Adrenal gland (tissue), 5 donors: ENCODE measurements at regions not wholly inside any gene's neighbourhood (a gene's known extent, or its start where the extent isn't known, plus 50 kb on each side); places are given as distances from the start of the nearest gene placed in this dataset.

ENCODE experiments used
- POLR2A ChIP-seq, 2 donors: fragments of 450-650 bp; IDR thresholded peaks; one replicate each; pipeline ENCODE4 v1.6.1; 2017; ENCODE audit warnings: antibody characterized with exemption in 2 of 2, mild to moderate bottlenecking in 2 of 2, moderate library complexity in 1 of 2
- TF ChIP-seq, protein P1 (sequence below), 6 experiments: fragments of 450-650 bp in 4 of 6; fragments of 200-600 bp in 2 of 6; sonication (generic) in 1 of 6; IDR thresholded peaks; 1 replicate in 5 of 6; 2 replicates in 1 of 6; pipeline versions ENCODE4 v1.5.1 to v1.8.0; 2016 to 2021; ENCODE audit warnings: antibody characterized with exemption in 6 of 6, mild to moderate bottlenecking in 2 of 6, moderate library complexity in 1 of 6
- donor health status: DM: no; HTN: no; CAD: no.

DNA sequence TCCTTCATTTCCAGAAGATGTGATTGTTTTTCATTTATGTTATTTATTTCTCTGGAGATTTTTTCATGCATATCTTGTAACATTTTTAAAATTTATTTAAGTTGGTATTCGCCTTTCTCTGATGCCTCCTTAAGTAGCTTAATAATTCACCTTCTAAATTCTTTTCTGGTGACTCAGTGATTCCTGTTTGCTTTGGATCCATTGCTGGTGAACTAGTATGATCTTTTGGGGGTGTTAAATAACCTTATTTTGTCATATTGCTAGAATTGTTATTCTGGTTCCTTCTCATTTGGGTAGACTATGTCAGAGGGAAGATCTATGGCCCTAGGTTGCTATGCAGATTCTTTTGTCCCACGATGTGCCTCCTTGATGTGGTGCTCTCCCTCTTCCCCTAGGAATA, 1347.2 kb upstream of the B3GALT2 start:
- TF ChIP-seq, protein P1, sequence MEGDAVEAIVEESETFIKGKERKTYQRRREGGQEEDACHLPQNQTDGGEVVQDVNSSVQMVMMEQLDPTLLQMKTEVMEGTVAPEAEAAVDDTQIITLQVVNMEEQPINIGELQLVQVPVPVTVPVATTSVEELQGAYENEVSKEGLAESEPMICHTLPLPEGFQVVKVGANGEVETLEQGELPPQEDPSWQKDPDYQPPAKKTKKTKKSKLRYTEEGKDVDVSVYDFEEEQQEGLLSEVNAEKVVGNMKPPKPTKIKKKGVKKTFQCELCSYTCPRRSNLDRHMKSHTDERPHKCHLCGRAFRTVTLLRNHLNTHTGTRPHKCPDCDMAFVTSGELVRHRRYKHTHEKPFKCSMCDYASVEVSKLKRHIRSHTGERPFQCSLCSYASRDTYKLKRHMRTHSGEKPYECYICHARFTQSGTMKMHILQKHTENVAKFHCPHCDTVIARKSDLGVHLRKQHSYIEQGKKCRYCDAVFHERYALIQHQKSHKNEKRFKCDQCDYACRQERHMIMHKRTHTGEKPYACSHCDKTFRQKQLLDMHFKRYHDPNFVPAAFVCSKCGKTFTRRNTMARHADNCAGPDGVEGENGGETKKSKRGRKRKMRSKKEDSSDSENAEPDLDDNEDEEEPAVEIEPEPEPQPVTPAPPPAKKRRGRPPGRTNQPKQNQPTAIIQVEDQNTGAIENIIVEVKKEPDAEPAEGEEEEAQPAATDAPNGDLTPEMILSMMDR (IDR thresholded peaks at IDR 0.05), result no peak
- TF ChIP-seq POLR2A (IDR thresholded peaks at IDR 0.05), result no peak
